ENCODE measurements at regions not wholly inside any gene's neighbourhood (a gene's known extent, or its start where the extent isn't known, plus 50 kb on each side); places are given as distances from the start of the nearest gene placed in this dataset.
"Not testable (repeated sequence)": the region's sequence is repeated elsewhere in the genome, so short reads cannot be mapped to it uniquely, and the experiment has no call there.

- DNase-seq (ENCODE audit: low spot score): no peak
These were observed 155.1 kb upstream of the FSHR start for GRCh38 chr2:49309461-49309860.

- no peak for DNase-seq (ENCODE audit: low spot score)
These were observed 152.6 kb upstream of the FSHR start for GRCh38 chr2:49306925-49307324.

- not testable (repeated sequence) for DNase-seq (ENCODE audit: low spot score)
These were observed 144.4 kb upstream of the FSHR start for GRCh38 chr2:49298693-49299092.

GRCh38 chr2:49298230-49298629 lies 143.9 kb upstream of the FSHR start:
- no peak for DNase-seq (ENCODE audit: low spot score)

- DNase-seq (ENCODE audit: low spot score): no peak
These were observed 142.0 kb upstream of the FSHR start for GRCh38 chr2:49296107-49296867.

- no peak for DNase-seq (ENCODE audit: low spot score)
These were observed 139.9 kb upstream of the FSHR start for GRCh38 chr2:49294225-49294624.

- no peak for DNase-seq (ENCODE audit: low spot score)
These were observed 137.3 kb upstream of the FSHR start for GRCh38 chr2:49291619-49292018.

- no peak for DNase-seq (ENCODE audit: low spot score)
These were observed 135.4 kb upstream of the FSHR start for GRCh38 chr2:49289711-49290110.

- no peak for DNase-seq (ENCODE audit: low spot score)
These were observed 134.8 kb upstream of the FSHR start for GRCh38 chr2:49288902-49289700.

- no peak for DNase-seq (ENCODE audit: low spot score)
These were observed 133.9 kb upstream of the FSHR start for GRCh38 chr2:49288113-49288705.

GRCh38 chr2:49286726-49287125 lies 132.4 kb upstream of the FSHR start:
- no peak for DNase-seq (ENCODE audit: low spot score)

- DNase-seq (ENCODE audit: low spot score): no peak
These were observed 131.7 kb upstream of the FSHR start for GRCh38 chr2:49286045-49286444.

GRCh38 chr2:49278561-49278960 lies 124.2 kb upstream of the FSHR start:
- DNase-seq (ENCODE audit: low spot score): no peak

- no peak for DNase-seq (ENCODE audit: low spot score)
These were observed 123.8 kb upstream of the FSHR start for GRCh38 chr2:49278141-49278540.

- no peak for DNase-seq (ENCODE audit: low spot score)
These were observed 116.8 kb upstream of the FSHR start for GRCh38 chr2:49271060-49271606.

- DNase-seq (ENCODE audit: low spot score): no peak
These were observed 115.8 kb upstream of the FSHR start for GRCh38 chr2:49270091-49270490.

- DNase-seq (ENCODE audit: low spot score): no peak
These were observed 111.2 kb upstream of the FSHR start for GRCh38 chr2:49265471-49265870.

GRCh38 chr2:49262801-49263560 lies 108.7 kb upstream of the FSHR start:
- DNase-seq (ENCODE audit: low spot score): no peak

- no peak for DNase-seq (ENCODE audit: low spot score)
These were observed 107.5 kb upstream of the FSHR start for GRCh38 chr2:49261781-49262180.

- no peak for DNase-seq (ENCODE audit: low spot score)
These were observed 106.7 kb upstream of the FSHR start for GRCh38 chr2:49260979-49261538.

- no peak for DNase-seq (ENCODE audit: low spot score)
These were observed 105.6 kb upstream of the FSHR start for GRCh38 chr2:49259926-49260325.
